ENCODE measurements at regions not wholly inside any gene's neighbourhood (a gene's known extent, or its start where the extent isn't known, plus 50 kb on each side); places are given as distances from the start of the nearest gene placed in this dataset.
A peak's percentile ranks its signal among the peaks of the same experiment; 100 is the strongest.

DNA sequence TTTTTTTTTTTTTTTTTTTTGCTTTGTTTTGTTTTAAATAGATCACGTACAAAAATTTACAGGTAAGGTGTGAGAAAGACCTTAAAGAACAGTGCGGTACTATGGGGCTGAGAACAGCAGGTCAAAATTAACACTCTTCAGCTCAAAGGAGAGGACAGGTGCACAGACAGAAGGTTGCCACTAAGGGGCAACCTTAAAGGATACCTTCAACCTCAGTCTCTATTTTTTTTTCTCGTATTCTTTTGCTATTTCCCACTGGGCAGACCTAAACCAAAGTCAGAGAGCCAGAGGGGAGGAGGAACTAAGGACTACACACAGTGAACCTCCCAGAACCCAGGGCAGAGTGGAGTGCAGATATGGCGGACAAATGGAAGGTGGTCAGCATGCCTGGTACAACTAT lies 1984.3 kb upstream of the IGFBP7 start (continued):
- TF ChIP-seq USF2 (IDR thresholded peaks at IDR 0.05; ENCODE audit: low read length), result no peak
- TF ChIP-seq, protein P1, sequence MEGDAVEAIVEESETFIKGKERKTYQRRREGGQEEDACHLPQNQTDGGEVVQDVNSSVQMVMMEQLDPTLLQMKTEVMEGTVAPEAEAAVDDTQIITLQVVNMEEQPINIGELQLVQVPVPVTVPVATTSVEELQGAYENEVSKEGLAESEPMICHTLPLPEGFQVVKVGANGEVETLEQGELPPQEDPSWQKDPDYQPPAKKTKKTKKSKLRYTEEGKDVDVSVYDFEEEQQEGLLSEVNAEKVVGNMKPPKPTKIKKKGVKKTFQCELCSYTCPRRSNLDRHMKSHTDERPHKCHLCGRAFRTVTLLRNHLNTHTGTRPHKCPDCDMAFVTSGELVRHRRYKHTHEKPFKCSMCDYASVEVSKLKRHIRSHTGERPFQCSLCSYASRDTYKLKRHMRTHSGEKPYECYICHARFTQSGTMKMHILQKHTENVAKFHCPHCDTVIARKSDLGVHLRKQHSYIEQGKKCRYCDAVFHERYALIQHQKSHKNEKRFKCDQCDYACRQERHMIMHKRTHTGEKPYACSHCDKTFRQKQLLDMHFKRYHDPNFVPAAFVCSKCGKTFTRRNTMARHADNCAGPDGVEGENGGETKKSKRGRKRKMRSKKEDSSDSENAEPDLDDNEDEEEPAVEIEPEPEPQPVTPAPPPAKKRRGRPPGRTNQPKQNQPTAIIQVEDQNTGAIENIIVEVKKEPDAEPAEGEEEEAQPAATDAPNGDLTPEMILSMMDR (IDR thresholded peaks at IDR 0.05; ENCODE audit: control extremely low read depth in 1 of 3, insufficient read depth in 1 of 3, low read depth in 1 of 3, low read length in 3 of 3), result peak in 2 of 3 experiments; percentile 29 to 51; a peak in 2 of 4 replicates
- TF ChIP-seq TAF1 (IDR thresholded peaks at IDR 0.05; ENCODE audit: low read depth, low read length), result no peak
- TF ChIP-seq CREB1 (IDR thresholded peaks at IDR 0.05), result no peak
